NT2/D1 (cell line): ENCODE measurements at regions not wholly inside any gene's neighbourhood (a gene's known extent, or its start where the extent isn't known, plus 50 kb on each side); places are given as distances from the start of the nearest gene placed in this dataset.

Experiments used
- YY1 ChIP-seq: IDR thresholded peaks from 2 replicates; pipeline ENCODE4 v1.6.1; 2011; ENCODE audit not compliant: insufficient read length, insufficient read depth
- ZNF274 ChIP-seq: IDR thresholded peaks from 2 replicates; pipeline ENCODE4 v1.6.1; 2011; ENCODE audit warnings: mild to moderate bottlenecking, low read depth, low read length

- TF ChIP-seq YY1 (no peak), ZNF274 (no peak)
Observed at GRCh38 chr2:51516667-51517066, 484.7 kb upstream of the NRXN1 start.
